ENCODE measurements at regions not wholly inside any gene's neighbourhood (a gene's known extent, or its start where the extent isn't known, plus 50 kb on each side); places are given as distances from the start of the nearest gene placed in this dataset.

DNA sequence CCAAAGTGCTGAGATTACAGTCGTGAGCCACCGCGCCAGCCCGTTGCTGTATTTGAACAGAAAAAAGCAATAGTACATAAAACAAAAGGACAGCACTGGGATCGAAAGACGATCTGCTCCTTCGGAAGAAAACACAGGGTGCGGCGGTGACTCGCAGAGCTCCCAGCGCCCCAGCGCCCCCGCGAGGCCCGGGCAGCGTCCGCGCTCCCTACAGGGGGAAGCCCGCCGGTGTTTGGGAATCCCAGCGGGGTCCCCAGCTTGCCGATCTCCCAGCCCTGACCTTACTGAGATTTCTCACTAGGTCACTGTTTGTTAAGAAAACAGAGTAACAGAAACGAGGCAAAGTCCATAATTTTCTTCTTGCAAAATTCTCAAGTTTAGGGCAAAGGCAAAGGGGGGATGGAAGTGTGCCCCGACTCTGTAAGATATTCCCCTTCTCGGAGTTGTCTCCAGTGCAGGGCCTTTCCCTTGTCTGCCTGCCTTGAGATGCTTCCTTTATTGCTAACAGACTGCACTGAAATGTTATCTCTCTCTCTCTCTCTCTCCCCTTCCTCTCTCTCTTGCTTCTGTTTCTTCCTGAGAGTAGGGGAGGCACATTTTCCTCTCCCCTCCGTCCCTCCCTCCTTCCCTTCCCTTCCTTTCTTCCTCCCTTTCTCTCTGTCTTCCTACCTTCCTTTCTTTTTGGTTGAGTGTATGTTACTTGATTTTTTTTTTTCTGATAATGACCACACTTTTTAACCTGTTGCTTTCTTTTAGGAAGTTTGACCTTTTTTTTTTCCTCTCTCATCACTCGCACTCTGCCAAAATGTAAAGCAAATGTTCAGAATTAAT is 91.9 kb downstream of the TMEM30B start:
- WGBS, 2 donors, result 11 to 13% methylated on average over 27 of the region's 27 CpGs
- intact Hi-C loops (cut with DNase I), result no loop called here
- Histone ChIP-seq H3K9me3 (no peaks in the 10 kb centered on the region), H3K4me1 (peaks cover 0 to 5% of the 10 kb centered on the region in 2 donors), H3K36me3 (no peaks in the 10 kb centered on the region), H3K4me3 (replicated peaks in 1 of 3) (peak overlapping the region in 1 of 3 donors; percentile 25), H3K27ac (peak overlapping the region; percentile 21 to 62 (median 35)), H3K27me3 (no peaks in the 10 kb centered on the region)
- TF ChIP-seq, protein P1, sequence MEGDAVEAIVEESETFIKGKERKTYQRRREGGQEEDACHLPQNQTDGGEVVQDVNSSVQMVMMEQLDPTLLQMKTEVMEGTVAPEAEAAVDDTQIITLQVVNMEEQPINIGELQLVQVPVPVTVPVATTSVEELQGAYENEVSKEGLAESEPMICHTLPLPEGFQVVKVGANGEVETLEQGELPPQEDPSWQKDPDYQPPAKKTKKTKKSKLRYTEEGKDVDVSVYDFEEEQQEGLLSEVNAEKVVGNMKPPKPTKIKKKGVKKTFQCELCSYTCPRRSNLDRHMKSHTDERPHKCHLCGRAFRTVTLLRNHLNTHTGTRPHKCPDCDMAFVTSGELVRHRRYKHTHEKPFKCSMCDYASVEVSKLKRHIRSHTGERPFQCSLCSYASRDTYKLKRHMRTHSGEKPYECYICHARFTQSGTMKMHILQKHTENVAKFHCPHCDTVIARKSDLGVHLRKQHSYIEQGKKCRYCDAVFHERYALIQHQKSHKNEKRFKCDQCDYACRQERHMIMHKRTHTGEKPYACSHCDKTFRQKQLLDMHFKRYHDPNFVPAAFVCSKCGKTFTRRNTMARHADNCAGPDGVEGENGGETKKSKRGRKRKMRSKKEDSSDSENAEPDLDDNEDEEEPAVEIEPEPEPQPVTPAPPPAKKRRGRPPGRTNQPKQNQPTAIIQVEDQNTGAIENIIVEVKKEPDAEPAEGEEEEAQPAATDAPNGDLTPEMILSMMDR (IDR thresholded peaks at IDR 0.05), result peak in 4 of 6 experiments; percentile 22 to 60 (median 34)
- TF ChIP-seq POLR2A (IDR thresholded peaks at IDR 0.05), result no peak
- peak; percentile 34 to 57 for DNase-seq

DNA sequence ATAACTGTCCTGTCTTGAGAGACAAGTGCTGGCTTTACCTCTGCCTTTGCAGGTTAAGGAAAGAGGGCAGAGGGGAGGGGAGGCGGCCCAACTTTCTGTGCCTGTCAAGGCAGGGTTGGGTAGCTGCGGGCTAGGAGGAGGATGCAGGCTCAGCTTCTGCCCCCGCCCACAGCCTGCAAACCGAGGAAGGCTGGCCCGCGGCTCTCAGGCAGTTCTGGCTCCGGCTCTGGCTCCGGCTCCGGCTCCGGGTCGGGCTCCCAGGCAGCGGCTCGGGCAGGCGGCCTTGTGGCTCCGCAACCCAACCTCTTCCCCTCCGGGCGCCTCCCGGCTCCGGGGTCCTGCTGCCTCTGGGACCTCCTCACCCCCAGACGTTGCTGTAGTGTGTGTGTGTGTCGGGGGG is 92.9 kb downstream of the TMEM30B start:
- TF ChIP-seq, protein P1 (IDR thresholded peaks at IDR 0.05), result no peak
- TF ChIP-seq POLR2A (IDR thresholded peaks at IDR 0.05), result no peak
- H3K9me3 ChIP-seq, result no peaks in the 10 kb centered on the region
- H3K4me3 ChIP-seq (replicated peaks in 1 of 3), result no peak overlapping the region
- no peaks in the 10 kb centered on the region for H3K27me3 ChIP-seq
- H3K27ac ChIP-seq, result peak overlapping the region in 1 of 3 donors; percentile 62
- WGBS, 2 donors, result 70 to 84% methylated on average over 2 to 14 of the region's 21 CpGs
- peaks cover 0 to 5% of the 10 kb centered on the region in 2 donors for H3K4me1 ChIP-seq
- intact Hi-C loops (cut with DNase I), result no loop called here
- DNase-seq, result no peak
- no peaks in the 10 kb centered on the region for H3K36me3 ChIP-seq

DNA sequence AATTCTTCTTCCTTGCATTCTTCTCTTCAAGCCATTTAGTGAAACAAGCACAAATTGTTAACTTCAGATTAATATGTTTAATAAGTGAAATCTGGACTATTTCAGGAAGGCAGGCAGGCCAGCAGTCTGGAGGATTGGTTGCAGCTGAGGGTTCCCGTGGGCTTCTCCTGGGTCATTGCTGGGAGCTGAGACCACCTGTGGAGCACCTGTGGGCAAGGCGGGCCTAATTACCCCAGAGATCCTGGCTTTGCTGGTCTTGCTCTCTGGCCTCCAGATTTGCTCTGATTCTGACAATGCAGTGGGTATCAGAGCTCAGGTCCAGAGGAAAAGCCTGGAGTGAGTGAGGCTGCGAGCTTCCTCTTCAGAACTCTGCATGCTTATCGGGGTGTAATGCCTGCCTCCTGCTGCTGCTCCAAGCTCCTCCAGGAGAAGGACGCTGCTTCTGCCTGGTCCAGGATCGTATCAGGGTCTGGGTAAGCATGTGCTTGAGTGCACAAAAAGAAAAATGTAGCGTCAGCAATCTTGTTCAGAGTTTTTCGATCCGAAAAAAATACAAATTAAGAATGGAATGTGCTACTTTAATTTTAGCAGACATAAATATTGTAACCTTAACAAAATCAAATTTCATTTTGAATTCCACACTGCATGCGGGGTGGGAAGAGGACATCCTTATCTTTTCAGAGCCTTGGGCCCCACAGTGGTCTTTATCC is 93.8 kb downstream of the TMEM30B start:
- no peaks in the 10 kb centered on the region for H3K27me3 ChIP-seq
- H3K27ac ChIP-seq, result no peak overlapping the region
- H3K36me3 ChIP-seq, result no peaks in the 10 kb centered on the region
- WGBS, 2 donors, result 67 to 80% methylated on average over 10 of the region's 10 CpGs
- intact Hi-C loops (cut with DNase I), result no loop called here
- no peaks in the 10 kb centered on the region for H3K9me3 ChIP-seq
- no peak for DNase-seq
- no peak overlapping the region for H3K4me3 ChIP-seq (replicated peaks in 1 of 3)
- TF ChIP-seq, protein P1 (IDR thresholded peaks at IDR 0.05), result no peak
- no peak for TF ChIP-seq POLR2A (IDR thresholded peaks at IDR 0.05)
- H3K4me1 ChIP-seq, result peaks cover 0 to 5% of the 10 kb centered on the region in 2 donors

DNA sequence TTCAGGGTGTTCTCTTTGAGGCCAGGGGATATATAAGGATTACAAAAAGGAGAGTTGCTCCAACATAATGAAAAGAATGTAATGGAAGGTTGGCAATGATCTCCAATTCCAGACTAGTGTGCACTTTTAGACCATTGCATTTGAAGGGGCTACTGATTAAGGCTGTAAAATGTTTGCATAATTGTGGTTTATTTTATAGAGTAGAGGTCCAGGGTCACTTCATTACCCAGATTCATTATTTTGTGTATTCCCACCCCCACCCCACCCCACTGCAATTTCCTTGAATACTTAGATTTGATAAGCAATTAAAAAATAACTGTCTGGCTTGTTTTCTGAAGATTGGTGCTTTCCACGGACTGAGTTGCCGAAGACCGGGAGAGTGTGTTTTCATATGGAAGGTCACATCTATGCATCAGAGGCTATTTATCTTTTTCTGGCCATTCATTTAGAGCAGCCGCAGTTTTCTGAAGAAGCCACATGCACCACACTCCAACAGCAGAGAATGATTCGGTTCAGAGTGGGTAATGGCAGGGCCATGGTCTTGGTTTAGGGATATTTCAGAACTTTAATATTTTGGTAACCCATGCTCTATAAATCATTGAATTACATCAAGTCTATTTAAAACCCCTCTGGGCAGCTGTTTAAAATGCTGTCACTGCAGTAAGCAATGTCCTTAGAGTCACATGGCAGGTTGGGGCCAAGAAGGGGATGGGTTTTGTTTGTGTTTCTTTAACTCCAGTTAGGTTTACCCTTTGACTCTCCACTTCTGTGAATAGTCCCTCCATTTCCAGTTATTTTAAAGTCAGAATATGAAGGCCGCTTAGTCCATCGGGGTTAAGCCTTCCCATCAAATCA is 94.6 kb downstream of the TMEM30B start:
- H3K36me3 ChIP-seq, result no peaks in the 10 kb centered on the region
- TF ChIP-seq, protein P1 (IDR thresholded peaks at IDR 0.05), result no peak
- TF ChIP-seq POLR2A (IDR thresholded peaks at IDR 0.05), result no peak
- H3K27ac ChIP-seq, result no peak overlapping the region
- H3K4me3 ChIP-seq (replicated peaks in 1 of 3), result no peak overlapping the region
- DNase-seq, result no peak
- 85 to 87% methylated on average over 7 of the region's 7 CpGs for WGBS, 2 donors
- H3K27me3 ChIP-seq, result no peaks in the 10 kb centered on the region
- H3K4me1 ChIP-seq, result peaks cover 0 to 5% of the 10 kb centered on the region in 2 donors
- H3K9me3 ChIP-seq, result no peaks in the 10 kb centered on the region
- intact Hi-C loops (cut with DNase I), result no loop called here
